HG02571 (cell line): ENCODE measurements at regions not wholly inside any gene's neighbourhood (a gene's known extent, or its start where the extent isn't known, plus 50 kb on each side); places are given as distances from the start of the nearest gene placed in this dataset.

Experiments used
- ATAC-seq: cut with Tn5 transposase; IDR thresholded peaks from one replicate; pipeline ENCODE4 v1.9.1; 2021; ENCODE audit warnings: mild to moderate bottlenecking, moderate library complexity; ENCODE audit not compliant: unreplicated experiment

DNA sequence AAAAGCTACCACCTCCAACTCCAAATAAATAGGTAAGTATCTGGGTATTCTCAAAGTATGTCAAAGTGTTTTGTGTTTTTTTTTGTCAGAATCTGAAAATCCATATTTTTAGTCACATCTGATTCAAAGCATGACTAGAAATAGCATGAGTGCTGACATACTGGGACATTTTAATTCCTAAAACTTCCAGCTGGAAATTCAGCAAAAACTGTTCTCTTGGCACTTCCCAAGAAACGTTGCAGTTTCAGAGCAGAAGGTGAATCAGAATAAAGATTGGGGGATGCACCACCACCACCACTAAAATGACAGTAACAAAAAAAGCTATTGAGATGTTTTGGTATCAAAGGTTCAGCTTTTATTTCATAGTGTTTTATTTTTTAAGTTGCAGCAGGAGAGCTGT lies 724.6 kb upstream of the CELF2 start:
- no peak for ATAC-seq

DNA sequence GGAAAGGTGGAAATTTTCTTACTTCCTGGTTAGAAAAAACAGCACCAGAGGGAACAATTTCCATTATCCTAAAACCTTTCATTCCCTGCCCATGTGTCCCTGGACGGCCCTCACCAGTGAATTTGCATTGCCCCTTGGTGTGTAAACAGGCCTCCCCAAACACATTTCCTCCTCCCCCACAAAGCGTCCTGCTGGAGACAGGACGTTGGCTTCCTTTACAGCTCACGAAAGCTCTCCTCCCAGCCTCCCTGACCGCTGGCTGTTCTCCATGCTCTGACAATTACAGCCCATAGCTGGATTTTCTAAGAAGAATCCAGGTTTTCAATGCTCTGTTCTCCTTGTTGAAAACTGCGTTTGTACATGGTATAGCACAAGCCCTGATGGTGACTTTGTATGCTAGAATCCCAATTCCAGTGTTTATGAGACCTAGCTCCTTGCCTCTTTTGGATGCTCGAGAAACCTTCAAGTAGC lies 724.2 kb upstream of the CELF2 start:
- no peak for ATAC-seq

DNA sequence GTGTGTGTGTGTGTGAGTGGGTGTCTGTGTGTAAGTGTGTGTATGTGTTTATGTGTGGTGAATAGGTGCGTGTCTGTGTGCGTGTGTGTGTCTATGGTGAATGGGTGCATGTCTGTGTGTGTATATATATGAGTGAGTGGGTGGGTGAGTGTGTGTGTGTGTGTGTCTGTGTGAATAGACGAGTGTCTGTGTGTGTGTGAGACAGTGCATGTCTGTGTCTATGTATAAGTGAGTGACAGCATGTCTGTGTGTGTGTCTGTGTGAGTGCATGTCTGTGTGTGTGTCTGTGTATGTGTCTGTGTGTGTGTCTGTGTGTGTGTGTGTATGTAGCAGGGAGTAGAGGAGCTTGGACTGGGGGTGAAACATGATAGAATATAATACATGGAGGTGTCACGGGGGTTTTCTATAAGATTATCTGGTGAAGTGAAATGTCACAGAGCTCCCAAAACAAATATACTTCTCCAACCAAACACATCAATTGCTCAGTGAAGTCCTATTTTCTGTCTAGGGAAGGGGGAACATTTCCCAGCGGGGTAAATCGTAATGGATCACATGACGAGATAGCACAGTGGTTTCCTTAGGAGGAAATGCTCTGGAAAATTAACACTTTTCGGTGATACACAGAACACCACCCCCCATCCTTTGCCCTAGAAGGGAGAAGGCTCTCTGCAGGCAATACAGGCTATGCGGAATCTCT lies 723.3 kb upstream of the CELF2 start:
- ATAC-seq = no peak

DNA sequence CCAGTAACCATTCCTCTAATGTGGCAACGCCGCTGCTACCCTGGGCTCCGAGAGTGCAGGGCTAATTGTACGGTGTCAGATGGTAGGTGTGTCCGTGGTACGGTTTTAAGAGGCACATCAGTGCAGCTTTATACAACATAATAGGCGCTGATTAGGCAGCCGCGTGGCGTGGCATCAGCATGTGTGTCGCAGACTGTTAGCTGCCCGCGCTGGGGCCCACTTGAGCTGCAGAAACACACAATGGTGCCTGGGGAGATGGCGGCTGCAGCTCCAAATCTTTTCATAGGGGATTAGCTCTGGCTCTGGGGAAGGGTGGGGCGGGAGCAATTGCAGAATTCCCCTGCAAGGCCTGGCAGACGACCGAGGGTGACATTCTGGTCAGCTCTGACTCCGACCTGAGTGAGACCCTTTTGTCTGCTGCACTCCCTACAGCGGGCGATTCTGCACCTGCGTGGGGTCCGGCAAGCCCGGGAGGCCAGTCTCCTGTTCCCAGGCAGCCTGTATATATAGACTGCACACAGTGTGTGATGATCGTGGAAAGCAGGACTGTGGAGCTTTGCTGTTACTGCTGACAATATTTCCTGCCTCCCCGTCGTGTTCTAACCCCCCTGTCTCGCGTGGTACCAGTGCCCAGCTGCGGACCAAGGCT lies 722.7 kb upstream of the CELF2 start:
- no peak for ATAC-seq

DNA sequence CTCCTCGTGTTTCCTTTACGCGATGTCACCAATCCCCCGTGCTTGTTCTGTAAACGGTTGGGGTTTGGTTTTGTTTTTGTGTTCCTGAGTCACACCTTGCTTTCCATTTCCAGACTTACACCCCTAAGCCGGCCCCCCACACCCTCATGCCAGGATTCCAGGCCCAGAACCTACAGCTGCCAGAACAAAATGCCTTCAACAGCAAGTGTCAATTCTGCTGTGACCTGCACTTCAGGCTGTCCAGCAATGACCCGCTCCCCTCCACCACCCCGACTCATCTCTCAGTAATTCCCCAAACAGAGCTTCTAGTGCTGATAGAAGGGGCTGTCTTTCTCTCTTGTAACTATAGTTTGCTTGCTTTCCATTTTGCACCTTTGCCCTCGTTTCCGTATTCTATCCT lies 722.1 kb upstream of the CELF2 start:
- no peak for ATAC-seq

DNA sequence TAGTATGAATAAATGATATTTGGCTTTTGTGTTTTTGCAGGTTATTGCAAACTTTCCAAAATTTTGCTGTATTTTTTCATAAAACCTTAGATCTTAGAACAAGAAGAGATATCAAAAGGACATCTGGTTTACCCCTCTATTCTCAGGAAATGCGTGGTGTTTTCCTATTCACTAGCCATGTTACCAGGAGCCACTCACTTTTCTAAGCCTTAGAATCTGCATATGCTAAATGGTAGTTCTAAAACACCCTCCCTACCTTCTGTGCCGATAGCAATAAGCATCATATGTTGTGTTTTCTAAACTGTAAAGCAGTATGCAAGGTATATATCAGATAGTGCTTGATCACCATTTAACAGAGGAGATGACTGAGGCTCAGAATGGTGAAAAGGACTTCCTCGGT lies 715.0 kb upstream of the CELF2 start:
- no peak for ATAC-seq

DNA sequence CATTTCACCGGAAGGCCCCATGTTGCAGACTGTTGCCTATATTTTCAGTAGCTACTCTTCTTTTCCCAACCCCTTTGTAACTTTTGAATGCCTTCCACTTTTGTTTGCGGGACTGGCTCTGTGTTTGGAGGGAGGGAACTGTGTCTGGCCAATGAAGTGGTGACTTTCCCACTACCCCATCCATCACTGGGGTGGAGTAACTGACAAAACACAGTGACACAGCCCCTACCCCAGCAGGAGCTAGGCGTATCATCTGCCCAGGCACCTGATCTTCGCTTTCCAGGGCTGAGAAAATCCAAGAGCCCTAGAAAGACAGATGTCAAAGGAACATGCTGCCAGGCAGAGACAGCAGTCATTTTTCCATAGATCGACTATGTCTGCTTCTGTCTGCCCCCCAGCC lies 710.6 kb upstream of the CELF2 start:
- no peak for ATAC-seq

DNA sequence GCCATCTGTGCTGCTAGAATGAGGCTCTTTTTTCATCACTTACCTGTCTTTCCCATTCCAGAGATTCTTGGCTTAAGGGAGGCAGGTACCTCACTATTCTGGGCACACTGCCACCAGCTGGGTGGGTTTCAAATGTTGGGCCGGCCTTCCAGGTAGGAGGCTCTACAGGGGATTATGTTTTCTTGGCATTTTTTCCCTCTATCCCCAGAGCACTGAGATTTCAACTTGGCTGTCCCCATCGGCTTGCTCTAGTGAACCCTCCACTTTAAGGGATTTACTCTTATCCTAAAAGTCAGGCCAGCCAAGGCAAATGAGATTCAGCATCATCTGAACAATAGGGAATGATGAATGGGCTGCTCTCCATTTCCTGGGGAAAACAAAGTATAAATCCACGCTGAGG lies 710.1 kb upstream of the CELF2 start:
- no peak for ATAC-seq

DNA sequence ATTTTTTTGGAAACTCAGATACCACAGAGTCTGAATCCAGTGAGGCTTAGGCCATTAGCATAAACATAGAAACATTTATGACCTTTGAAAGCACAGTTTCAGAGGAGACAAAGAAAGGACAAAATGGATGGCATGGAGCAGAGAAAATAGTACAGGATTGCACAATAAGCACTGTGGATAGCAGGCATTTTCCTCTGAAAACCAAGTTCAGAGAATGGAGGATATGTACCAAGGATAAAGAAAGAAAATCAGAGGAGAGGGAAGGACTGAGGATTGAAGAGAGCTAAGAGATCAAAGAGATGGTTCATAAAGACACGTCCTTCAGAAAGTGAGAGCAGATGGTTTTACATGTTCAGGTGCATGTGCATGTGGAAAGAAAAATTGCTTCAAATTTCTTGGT lies 707.2 kb upstream of the CELF2 start:
- ATAC-seq = no peak

DNA sequence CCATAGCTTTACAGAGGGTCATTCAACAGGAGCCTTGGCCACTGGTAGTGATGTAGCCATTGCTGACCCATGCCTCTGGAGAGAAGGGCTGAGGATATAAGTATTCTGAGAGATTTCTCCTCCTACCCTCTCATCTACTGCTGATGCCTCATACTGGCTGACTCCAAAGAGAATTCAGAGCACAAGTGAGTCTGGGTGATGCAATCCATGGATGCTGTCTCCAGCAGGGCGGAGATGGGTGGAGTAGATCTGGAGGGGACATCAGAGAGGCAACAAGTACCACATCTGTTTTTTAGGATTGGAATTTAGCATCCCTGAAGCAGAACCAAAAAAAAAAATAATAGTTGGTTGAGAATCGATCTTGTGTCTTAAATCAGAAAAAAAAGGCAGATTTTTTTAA lies 705.7 kb upstream of the CELF2 start:
- ATAC-seq = no peak

DNA sequence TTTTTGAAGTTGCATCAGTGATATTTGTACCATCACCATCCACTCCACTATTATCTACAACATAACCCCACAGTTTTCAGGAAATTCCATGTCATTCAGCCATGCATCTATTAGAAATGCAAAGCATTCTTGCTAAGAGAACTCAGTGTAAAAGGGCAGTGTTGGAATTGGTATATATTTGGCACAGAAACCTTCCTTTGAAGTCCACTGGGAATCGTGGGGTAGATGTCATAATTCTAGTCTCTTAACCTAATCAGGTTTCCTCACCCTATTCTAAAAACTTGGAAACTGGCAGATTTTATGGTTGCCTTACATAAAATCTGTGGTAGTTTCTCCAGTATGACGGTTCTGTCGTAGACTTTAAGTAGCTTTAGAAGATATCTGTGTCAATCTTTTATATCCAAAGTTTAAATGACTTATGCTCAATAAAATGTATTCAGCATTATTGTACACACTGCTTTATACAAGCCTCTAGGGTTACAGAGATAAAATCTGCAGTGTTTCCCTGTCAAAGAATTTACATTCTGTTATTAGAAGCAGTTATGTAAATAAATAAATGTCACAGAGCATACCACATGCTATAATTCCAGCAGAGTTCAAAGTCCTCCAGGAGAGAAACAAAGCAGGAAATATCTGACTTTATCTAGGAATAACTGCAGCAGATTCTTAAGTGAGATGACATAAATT lies 704.4 kb upstream of the CELF2 start:
- ATAC-seq = no peak

DNA sequence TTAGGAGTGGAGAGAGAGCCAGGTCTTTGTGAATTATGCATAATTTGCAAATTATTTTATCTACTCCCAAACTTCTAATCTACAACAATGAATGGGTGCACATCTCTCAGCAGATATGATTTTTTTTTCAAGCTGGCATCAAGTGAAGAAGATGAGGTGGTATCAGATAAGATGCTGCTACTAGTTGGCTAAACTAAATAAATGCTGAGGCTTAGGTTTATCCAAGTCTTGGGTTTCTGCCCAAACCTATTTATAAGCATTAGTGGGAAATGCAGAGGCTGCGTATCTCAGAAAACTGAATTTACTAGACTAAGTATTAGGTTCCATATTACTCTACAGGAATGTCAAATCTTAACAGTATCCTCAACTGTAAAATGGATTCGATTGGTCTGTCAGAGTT lies 703.0 kb upstream of the CELF2 start:
- no peak for ATAC-seq

DNA sequence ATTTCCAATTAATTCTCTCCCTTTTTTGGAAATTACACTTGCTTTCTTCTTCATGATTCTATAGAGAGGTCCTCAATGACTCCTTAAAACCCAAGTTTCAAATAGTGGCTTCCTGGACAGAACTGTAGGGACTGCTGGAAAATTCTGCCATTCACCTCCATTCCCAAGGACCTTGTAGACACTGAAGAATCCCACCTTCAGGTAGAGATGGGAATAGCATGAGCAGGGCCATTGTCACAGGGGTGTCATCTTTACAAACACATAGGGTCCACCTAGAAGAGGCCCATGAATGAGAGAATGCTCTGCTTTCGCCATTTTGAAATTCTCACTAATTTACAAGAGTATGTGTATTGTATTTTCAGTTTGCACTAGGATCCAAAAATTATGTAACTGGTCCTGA lies 701.7 kb upstream of the CELF2 start:
- ATAC-seq = no peak

DNA sequence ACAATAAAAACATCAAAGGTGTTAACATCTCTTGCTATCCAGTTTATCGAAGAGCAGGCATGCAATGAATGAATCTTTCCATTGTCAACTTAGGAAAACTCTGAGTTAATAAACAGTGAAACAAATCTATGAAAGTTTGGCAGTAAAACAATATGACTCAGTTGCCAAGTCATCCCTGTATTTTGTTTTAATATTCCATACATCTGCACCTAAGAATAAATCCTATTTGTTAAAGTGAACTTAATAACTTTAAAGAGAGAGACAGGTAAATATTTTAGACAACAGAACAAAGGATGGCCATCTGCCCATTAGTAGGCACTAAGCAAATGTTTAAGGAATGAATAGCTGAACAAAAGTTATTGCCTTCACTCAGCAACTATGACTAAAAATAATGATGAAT lies 700.5 kb upstream of the CELF2 start:
- ATAC-seq = no peak

DNA sequence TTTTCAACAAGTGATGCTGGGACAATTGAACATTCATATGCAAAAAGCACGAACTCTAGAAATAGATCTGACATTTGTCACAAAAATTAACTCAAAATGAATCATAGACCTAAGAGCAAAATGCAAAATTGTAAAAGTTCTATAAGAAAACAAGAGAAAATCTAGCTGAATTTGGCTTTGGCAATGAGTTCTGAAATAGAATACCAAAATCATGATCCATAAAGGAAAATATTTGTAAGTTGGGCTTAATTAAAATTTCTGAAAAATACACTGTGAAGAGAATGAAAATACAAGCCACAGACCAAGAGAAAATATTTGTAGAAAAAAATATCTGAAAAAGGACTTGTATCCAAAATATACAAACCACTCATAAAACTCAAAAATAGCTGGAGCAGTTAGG lies 698.8 kb upstream of the CELF2 start:
- no peak for ATAC-seq

DNA sequence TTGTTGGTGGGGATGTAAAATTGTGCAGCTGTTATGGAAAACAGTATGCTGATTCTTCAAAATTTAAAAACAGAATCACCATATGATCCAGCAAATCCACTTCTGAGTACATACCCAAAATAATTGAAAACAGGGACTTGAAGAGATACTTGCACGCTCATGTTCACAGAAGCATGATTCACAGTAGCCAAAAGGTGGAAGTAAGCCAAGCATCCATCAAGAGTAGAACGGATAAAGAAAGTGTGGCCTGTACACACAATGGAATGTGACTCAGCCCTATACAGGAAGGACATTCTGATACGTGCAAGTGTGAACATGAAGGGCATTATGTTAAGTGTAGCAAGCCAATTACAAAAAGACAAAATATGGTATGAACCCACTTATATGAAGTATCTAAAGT lies 696.7 kb upstream of the CELF2 start:
- ATAC-seq = no peak

DNA sequence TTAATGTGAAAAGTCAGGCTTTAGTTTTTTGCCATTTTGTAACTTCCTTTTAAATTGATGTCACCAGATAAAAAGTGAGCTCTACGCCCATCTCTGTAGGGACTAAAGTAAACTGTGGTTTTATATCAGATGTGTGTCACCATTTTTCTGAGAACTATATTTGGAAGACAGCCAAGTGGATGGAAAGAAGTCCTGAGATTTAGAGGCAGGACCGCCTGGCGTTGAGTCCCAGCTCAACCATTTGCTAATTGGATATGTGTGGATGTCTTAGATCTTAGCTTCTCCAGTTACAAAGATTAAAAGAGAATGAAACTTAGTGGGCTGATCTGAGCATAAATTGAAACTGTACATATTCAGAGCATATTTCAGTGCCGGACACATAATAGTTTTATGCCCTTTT lies 691.6 kb upstream of the CELF2 start:
- ATAC-seq = no peak

DNA sequence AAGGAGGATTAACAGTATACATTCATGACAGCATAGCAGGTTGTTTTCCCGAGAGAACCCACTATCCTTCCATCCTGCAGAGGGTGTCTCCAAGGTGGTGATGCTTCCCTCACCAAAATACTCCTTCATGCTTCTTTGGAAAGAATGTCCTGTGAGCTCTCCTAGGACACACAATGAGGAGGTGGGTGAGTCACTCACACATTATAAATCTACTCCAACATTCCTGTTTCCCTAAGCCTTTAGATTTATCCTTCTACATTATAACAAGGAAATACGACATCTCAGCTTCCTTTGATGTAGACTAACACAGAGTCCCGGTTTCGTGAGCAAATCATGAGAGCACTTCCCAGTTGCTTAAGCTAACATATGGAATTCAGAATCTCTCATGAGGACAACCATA lies 689.7 kb upstream of the CELF2 start:
- no peak for ATAC-seq

DNA sequence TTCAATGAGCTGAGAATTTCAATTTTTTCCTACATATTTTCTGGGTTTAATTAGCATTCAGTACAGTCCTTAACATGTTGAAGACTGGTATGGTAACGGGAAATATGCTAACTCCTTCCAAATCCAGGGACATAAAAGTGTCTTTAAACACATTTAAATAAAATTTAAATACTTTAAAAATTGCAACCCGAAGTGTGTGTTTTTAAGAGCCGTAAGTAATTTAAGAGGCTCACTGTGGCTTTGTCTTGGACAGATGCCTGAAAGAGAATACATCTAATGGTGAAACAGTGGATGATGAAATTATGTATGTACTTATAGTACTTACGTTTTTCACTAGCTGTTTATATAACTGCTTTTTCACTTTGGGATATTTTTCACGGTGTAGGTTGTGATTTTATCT lies 687.3 kb upstream of the CELF2 start:
- no peak for ATAC-seq

DNA sequence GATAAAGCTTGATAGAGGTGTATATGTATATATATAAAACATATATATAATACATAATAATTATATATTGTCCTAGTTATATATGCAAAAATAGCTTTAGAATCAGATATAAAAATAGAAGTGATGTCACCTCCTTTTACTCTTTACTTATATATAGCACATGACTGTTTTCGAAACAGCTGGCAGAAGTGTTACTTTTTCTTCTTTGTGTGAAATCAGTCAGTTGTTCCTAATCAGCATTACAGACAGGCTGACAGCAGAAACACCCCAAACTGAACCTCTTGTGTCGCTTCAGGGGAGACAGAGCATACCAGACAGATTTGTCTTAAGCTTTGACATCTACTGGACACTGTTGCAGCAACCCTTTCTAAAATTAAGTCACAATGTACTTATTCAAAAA lies 684.9 kb upstream of the CELF2 start:
- ATAC-seq = no peak

DNA sequence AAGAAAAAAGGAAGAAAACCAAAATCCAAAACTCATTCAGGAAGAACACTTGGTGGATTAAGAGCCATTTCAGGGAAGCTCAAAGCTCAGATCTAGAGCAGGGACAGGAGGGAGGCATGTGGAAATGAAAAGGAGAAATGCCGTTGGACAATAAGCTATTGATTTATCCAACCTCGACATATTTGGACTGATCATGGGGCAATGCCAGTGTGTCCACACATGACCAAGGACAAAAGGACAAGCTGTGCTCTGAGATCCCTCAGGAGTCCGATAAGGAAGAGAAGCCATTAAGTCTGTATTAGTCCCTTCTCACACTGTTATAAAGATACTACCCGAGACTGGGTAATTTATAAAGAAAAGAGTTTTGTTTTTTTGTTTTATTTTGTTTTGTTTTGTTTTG lies 684.0 kb upstream of the CELF2 start:
- ATAC-seq = no peak

DNA sequence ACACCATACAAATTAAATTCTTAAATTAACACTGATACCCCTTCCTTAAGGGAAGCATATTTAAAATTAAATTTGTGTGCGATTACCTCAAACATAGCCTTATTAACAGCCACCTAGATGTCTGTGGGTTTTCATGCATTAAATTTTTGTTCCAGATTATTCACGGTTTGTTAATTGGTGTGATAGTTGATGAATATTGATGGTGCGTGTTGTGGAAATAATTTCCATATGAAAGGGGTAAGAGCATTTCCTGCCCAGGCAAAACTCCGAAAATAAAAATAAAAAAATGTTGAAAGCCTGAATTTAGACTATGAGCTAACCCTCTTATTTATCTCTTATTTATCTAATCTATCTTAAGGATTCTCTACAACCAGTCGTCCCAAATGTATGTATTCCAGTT lies 679.3 kb upstream of the CELF2 start:
- ATAC-seq = no peak
